ENCODE measurements at regions not wholly inside any gene's neighbourhood (a gene's known extent, or its start where the extent isn't known, plus 50 kb on each side); places are given as distances from the start of the nearest gene placed in this dataset.
"Not testable (repeated sequence)": the region's sequence is repeated elsewhere in the genome, so short reads cannot be mapped to it uniquely, and the experiment has no call there.

DNA sequence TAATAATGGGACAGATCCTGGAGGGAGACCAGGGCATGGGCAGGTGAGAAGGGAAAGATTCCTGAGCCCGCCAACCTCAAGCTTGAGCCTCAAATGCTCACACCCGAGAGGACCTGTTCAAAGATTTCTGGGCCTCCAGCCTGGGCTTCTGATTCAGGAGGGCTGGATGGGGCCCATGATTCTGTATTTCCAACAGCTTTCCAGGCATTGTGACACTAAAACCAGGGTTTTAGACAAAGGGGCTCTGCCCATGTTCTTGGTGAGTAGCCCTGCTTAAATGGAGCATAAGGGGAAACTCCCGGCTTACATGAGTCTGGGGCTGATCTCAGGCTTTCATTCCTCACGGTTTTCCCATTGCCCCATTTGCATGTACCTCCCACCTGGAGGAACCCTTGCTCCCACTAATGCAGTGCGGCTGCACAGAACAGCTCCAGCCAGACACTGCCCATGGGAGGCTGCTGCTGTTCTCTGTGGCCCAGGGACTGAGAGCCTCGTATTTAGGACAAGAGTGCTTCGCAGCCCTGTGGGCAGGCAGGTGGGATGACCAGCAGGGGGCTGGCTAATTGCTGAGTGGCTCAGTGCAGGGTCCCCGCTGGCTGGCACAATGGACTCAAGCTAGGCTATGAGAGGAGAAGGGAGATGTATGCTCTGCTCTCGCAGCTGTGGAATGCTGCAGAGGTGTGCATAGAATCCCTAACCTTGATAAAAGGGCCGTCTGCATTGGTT lies 135.3 kb upstream of the COBL start:
- Histone ChIP-seq H3K4me1 (ENCODE audit: control insufficient read depth, insufficient read depth, low read length) (peaks cover 44% of the 10 kb centered on the region), H3K9me3 (ENCODE audit: control insufficient read depth, insufficient read depth, low read length) (no peaks in the 10 kb centered on the region), H3K4me3 (ENCODE audit: low read depth, low read length) (no peak overlapping the region), H3K36me3 (ENCODE audit: control insufficient read depth, insufficient read depth, low read length) (no peaks in the 10 kb centered on the region), H3K9ac (ENCODE audit: low read depth, low read length) (no peak overlapping the region), H3K27me3 (ENCODE audit: control insufficient read depth, insufficient read depth, low read length) (peaks cover 11% of the 10 kb centered on the region), H3K27ac (ENCODE audit: low read depth, low read length) (no peak overlapping the region)

DNA sequence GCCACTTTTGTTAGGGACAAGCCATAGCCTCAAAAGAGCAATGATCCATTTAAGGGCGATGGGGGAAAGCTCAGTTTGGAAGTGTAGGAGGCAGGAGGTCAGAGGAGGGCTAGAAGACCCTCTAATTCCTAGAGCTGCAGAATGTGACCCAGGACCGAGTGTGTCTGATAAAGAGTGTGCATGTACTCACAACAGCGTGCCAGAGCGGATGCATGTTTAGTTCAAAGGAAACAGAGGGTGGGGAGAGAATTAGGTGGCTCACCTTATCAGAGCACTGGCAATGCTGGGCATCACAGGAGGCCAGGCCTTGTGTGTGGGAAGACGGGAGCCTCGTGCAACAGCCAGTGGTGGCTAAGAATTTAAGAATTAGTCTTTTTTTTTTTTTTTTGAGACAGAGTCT lies 133.9 kb upstream of the COBL start:
- Histone ChIP-seq H3K36me3 (ENCODE audit: control insufficient read depth, insufficient read depth, low read length) (no peaks in the 10 kb centered on the region), H3K4me3 (ENCODE audit: low read depth, low read length) (no peak overlapping the region), H3K27ac (ENCODE audit: low read depth, low read length) (no peak overlapping the region), H3K9me3 (ENCODE audit: control insufficient read depth, insufficient read depth, low read length) (no peaks in the 10 kb centered on the region), H3K9ac (ENCODE audit: low read depth, low read length) (no peak overlapping the region), H3K4me1 (ENCODE audit: control insufficient read depth, insufficient read depth, low read length) (peaks cover 43% of the 10 kb centered on the region), H3K27me3 (ENCODE audit: control insufficient read depth, insufficient read depth, low read length) (peaks cover 11% of the 10 kb centered on the region)

DNA sequence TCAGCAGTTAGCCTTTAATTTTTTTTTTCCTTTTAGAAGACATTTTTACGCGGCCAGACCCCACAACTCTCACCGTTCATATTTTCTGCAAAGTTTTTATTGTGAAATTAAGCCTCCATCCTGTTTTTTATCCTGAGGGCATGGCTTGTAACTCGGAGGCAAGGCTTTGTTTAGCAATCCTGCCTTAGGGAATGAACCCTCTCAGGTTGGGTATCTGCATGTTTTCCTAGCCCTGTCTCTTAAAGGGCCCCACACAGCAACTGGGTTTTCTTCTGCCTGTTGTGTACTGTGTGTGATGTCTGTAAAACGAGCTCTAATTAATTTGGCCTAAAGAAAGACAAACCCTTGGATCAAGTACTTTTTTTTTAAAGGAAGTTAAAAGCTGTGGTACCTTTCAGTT lies 130.2 kb upstream of the COBL start:
- H3K27me3 ChIP-seq (ENCODE audit: control insufficient read depth, insufficient read depth, low read length), result peaks cover 11% of the 10 kb centered on the region
- no peak overlapping the region for H3K9ac ChIP-seq (ENCODE audit: low read depth, low read length)
- peaks cover 18% of the 10 kb centered on the region for H3K9me3 ChIP-seq (ENCODE audit: control insufficient read depth, insufficient read depth, low read length)
- no peaks in the 10 kb centered on the region for H3K36me3 ChIP-seq (ENCODE audit: control insufficient read depth, insufficient read depth, low read length)
- peaks cover 31% of the 10 kb centered on the region for H3K4me1 ChIP-seq (ENCODE audit: control insufficient read depth, insufficient read depth, low read length)
- peak overlapping the region; percentile 15 for H3K27ac ChIP-seq (ENCODE audit: low read depth, low read length)
- 0 out of 2 replicates have a peak overlapping the region, but pooled peaks have one; percentile 10 for H3K4me3 ChIP-seq (ENCODE audit: low read depth, low read length)

DNA sequence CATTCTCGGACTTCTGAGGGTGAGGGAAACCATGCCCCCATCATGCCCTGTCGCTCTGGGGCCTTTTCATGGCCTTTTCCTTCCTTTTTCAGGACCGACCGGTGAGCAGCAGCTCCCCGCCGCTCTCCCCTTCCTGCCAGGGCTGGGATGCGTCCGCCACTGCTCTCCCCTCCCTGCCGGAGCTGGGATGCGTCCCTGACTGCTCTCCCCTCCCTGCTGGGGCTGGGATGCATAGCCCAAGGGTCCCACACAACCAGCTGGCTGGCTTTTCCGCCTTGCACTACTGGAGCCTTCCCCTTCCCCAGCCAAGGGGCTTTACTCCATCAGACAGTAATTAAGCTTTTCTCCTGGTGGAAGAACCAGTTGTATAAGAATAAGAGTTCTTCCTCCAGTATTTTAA lies 129.7 kb upstream of the COBL start:
- Histone ChIP-seq H3K4me1 (ENCODE audit: control insufficient read depth, insufficient read depth, low read length) (peaks cover 27% of the 10 kb centered on the region), H3K36me3 (ENCODE audit: control insufficient read depth, insufficient read depth, low read length) (no peaks in the 10 kb centered on the region), H3K4me3 (ENCODE audit: low read depth, low read length) (0 out of 2 replicates have a peak overlapping the region, but pooled peaks have one; percentile 10), H3K9me3 (ENCODE audit: control insufficient read depth, insufficient read depth, low read length) (peaks cover 18% of the 10 kb centered on the region), H3K9ac (ENCODE audit: low read depth, low read length) (0 out of 2 replicates have a peak overlapping the region, but pooled peaks have one; percentile 33), H3K27ac (ENCODE audit: low read depth, low read length) (peak overlapping the region; percentile 0), H3K27me3 (ENCODE audit: control insufficient read depth, insufficient read depth, low read length) (peaks cover 7% of the 10 kb centered on the region)

DNA sequence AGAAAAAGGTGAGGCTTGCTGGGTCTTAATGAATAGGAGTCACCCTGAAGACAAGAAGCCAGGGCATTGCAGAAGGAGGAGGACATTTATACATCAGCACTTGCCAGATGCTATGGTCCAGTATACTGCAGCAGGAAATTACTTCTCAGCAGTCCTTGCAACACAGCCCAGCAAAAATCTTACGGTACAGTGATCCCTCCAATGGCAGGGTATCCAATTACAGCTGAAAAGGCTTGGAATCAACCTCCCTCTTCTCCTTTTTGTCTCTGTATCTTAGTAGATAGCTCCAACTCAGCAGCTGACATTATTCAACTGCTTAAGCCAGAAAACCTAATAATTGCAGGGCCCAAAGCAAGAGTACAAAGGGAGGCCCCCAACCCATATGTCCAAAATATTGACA lies 128.3 kb upstream of the COBL start:
- H3K27ac ChIP-seq (ENCODE audit: low read depth, low read length), result no peak overlapping the region
- H3K9ac ChIP-seq (ENCODE audit: low read depth, low read length), result no peak overlapping the region
- peaks cover 18% of the 10 kb centered on the region for H3K9me3 ChIP-seq (ENCODE audit: control insufficient read depth, insufficient read depth, low read length)
- H3K4me1 ChIP-seq (ENCODE audit: control insufficient read depth, insufficient read depth, low read length), result peaks cover 26% of the 10 kb centered on the region
- H3K4me3 ChIP-seq (ENCODE audit: low read depth, low read length), result no peak overlapping the region
- H3K36me3 ChIP-seq (ENCODE audit: control insufficient read depth, insufficient read depth, low read length), result no peaks in the 10 kb centered on the region
- no peaks in the 10 kb centered on the region for H3K27me3 ChIP-seq (ENCODE audit: control insufficient read depth, insufficient read depth, low read length)

DNA sequence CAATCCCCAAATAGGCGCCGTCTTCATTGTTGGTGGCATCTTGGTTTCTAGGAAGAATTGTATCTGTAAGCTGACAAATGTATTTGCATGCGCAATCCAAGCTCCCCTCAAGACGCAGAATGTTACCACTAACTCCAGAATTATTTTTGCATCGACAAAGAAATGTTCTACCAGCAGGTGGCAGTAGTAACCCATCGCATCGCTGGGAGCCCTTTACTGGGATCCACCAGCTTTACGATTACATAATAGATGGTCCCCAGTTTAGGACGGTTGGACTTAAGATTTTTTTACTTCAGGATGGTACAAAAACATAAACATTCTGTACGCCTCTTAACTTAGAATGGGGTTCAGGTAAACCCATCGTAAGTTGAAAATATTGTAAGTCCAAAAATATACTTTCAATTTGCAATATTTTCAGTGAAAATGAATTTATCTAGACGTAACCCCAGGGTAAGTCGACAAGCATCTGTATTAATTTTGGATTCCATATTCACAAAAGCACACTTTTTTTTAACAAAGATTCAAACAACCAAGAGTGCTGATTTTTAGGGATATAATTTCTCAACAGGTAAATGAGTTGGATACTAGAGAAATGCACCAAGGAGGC lies 114.0 kb upstream of the COBL start:
- Histone ChIP-seq H3K4me3 (ENCODE audit: low read depth, low read length) (no peak overlapping the region), H3K27ac (ENCODE audit: low read depth, low read length) (no peak overlapping the region), H3K9ac (ENCODE audit: low read depth, low read length) (no peak overlapping the region), H3K27me3 (ENCODE audit: control insufficient read depth, insufficient read depth, low read length) (no peaks in the 10 kb centered on the region), H3K4me1 (ENCODE audit: control insufficient read depth, insufficient read depth, low read length) (no peaks in the 10 kb centered on the region), H3K9me3 (ENCODE audit: control insufficient read depth, insufficient read depth, low read length) (no peaks in the 10 kb centered on the region), H3K36me3 (ENCODE audit: control insufficient read depth, insufficient read depth, low read length) (no peaks in the 10 kb centered on the region)

DNA sequence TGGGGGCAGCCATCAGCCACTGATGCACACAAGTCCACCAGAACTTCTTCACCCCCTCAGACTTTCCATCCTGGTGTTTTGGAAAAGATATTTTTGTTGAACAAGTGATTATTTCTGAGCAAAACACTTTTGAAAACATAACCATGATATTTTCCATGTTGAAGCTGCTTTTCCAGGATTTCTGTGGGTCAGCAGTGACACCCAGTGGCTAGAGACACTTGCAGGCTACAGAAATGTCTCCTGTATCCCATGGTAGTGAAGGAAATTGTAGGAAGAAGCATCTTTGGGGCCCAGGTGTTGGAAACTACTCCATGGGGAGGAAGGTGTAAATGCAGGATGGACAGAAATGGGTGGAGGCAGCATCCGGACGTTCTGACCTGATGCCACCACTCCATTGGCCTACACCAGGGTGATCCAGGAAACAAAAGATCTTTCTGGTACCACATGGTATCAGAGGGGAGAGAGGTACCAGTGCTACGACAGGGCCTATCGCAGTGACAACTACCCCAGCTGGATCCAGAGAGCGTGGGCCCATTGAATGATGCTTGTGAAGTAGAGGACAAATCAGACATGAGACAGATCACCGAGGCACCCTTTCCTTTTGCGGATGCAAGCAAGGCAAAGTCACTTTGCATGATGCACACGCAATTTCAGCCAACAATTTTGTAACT lies 111.7 kb upstream of the COBL start:
- H3K36me3 ChIP-seq (ENCODE audit: control insufficient read depth, insufficient read depth, low read length), result no peaks in the 10 kb centered on the region
- no peak overlapping the region for H3K4me3 ChIP-seq (ENCODE audit: low read depth, low read length)
- H3K9me3 ChIP-seq (ENCODE audit: control insufficient read depth, insufficient read depth, low read length), result no peaks in the 10 kb centered on the region
- H3K4me1 ChIP-seq (ENCODE audit: control insufficient read depth, insufficient read depth, low read length), result no peaks in the 10 kb centered on the region
- no peaks in the 10 kb centered on the region for H3K27me3 ChIP-seq (ENCODE audit: control insufficient read depth, insufficient read depth, low read length)
- no peak overlapping the region for H3K9ac ChIP-seq (ENCODE audit: low read depth, low read length)
- H3K27ac ChIP-seq (ENCODE audit: low read depth, low read length), result no peak overlapping the region

DNA sequence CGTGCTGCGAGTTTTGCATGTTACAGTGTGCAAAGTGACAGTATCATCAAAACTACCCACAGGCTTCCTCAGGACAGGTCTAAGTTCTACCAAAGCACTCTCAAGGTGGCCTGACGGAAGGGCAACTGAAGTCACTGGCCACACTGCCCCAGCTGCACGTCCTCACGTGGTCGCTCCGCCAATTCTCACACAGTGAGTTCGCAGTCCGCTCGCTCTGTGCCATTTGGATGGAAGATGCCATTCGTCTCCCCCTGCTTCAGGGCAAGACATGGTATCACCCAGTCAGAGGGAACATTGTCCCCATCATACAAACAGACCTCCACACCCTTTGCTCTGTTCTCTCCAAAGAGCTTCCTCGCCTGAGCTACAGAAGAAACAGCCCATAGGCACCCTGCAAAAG lies 109.6 kb upstream of the COBL start:
- Histone ChIP-seq H3K9me3 (ENCODE audit: control insufficient read depth, insufficient read depth, low read length) (no peaks in the 10 kb centered on the region), H3K4me3 (ENCODE audit: low read depth, low read length) (no peak overlapping the region), H3K27me3 (ENCODE audit: control insufficient read depth, insufficient read depth, low read length) (no peaks in the 10 kb centered on the region), H3K27ac (ENCODE audit: low read depth, low read length) (no peak overlapping the region), H3K4me1 (ENCODE audit: control insufficient read depth, insufficient read depth, low read length) (no peaks in the 10 kb centered on the region), H3K36me3 (ENCODE audit: control insufficient read depth, insufficient read depth, low read length) (no peaks in the 10 kb centered on the region), H3K9ac (ENCODE audit: low read depth, low read length) (no peak overlapping the region)

DNA sequence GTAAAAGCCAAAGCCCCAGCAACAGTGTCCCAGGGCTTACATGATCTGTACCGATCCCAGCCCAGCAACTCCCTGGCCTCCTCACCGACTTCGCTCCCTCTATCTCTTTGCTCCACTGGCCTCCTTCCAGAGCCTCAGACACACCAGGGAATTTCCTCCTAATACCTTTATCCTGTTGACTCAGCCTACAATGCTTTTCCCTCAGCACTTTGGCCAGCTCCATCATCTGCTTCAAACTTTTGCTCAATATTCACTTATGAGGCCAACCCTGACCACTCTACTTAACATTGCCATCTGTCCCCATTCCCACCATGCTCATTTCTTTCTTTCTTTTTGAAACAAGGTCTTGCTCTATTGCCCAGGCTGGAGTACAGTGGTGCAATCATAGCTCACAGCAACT lies 93.3 kb upstream of the COBL start:
- H3K9ac ChIP-seq (ENCODE audit: low read depth, low read length); H3K27me3 ChIP-seq (ENCODE audit: control insufficient read depth, insufficient read depth, low read length); H3K36me3 ChIP-seq (ENCODE audit: control insufficient read depth, insufficient read depth, low read length); H3K4me3 ChIP-seq (ENCODE audit: low read depth, low read length); H3K9me3 ChIP-seq (ENCODE audit: control insufficient read depth, insufficient read depth, low read length); H3K4me1 ChIP-seq (ENCODE audit: control insufficient read depth, insufficient read depth, low read length); H3K27ac ChIP-seq (ENCODE audit: low read depth, low read length): not testable (repeated sequence)

DNA sequence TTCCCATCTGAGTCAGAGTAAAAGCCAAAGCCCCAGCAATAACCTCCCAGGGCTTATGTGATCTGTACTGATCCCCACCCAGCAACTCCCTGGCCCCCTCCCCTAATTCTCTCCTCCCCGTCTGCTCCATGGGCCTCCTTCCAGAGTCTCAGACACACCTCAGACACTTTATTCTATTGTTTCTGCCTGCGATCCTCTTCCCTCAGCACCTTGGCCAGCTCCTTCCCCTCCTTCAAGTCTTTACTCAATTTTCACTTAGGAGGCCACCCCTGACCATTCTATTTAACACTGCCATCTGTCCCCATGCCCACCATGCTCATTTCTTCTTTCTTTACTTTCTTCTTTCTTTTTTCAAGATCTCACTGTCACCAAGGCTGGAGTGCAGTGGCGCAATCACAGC lies 81.0 kb upstream of the COBL start:
- not testable (repeated sequence) for H3K4me1 ChIP-seq (ENCODE audit: control insufficient read depth, insufficient read depth, low read length); H3K9me3 ChIP-seq (ENCODE audit: control insufficient read depth, insufficient read depth, low read length); H3K27me3 ChIP-seq (ENCODE audit: control insufficient read depth, insufficient read depth, low read length); H3K36me3 ChIP-seq (ENCODE audit: control insufficient read depth, insufficient read depth, low read length); H3K27ac ChIP-seq (ENCODE audit: low read depth, low read length); H3K9ac ChIP-seq (ENCODE audit: low read depth, low read length); H3K4me3 ChIP-seq (ENCODE audit: low read depth, low read length)

DNA sequence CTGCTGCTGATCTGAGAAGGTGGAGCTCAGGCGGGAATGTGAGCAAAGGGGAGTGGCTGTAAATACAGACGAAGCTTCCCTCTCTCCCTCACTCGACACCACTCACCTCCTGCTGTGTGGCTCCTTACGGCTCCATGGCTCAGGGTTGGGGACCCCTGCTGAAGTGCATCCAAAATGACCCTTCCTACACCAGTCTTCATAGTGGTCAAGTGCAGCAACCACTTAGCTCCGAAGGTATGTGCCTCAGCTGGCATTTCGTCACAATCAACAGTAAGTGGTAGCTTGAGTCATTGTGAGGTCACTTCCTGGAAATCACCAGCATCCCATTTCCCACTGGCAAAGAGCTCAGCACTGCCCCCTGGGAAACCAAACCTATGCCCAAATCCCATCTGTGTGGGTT lies 76.4 kb upstream of the COBL start:
- H3K4me3 ChIP-seq (ENCODE audit: low read depth, low read length); H3K27me3 ChIP-seq (ENCODE audit: control insufficient read depth, insufficient read depth, low read length); H3K9ac ChIP-seq (ENCODE audit: low read depth, low read length); H3K4me1 ChIP-seq (ENCODE audit: control insufficient read depth, insufficient read depth, low read length); H3K27ac ChIP-seq (ENCODE audit: low read depth, low read length); H3K36me3 ChIP-seq (ENCODE audit: control insufficient read depth, insufficient read depth, low read length); H3K9me3 ChIP-seq (ENCODE audit: control insufficient read depth, insufficient read depth, low read length): not testable (repeated sequence)
